ENCODE measurements at regions not wholly inside any gene's neighbourhood (a gene's known extent, or its start where the extent isn't known, plus 50 kb on each side); places are given as distances from the start of the nearest gene placed in this dataset.
"Not testable (repeated sequence)": the region's sequence is repeated elsewhere in the genome, so short reads cannot be mapped to it uniquely, and the experiment has no call there.

DNA sequence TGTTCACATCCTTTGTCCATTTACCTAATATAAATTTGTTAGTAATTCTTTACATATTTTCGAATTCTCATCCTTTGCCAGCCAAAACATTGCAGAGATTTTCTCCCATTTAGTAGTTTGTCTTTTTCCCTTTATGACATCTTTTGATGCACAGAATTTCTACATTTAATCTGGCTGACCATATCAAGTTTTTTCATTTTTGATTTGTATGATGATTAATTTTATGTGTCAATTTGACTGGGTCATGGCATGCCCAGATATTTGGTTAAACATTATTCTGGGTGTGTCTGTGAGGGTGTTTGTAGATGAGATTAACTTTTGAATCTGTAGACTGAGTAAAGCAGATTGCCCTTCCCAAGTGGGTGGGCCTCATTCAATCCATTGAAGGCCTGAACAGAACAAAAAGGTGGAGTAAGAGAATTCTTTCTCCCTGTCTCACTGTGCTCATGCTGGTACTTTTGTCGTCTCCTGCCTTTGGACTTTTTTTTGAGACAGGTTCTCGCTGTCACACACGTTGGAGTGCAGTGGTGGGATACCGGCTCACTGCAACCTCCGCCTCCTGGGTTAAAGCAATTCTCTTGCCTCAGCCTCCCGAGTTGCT lies 72.1 kb upstream of the EPB41L1 start:
- Histone ChIP-seq H3K9me3 (no peaks in the 10 kb centered on the region), H3K4me3 (no peak overlapping the region), H3K4me1 (no peaks in the 10 kb centered on the region), H3K27ac (no peak overlapping the region), H3K36me3 (no peaks in the 10 kb centered on the region), H3K27me3 (no peaks in the 10 kb centered on the region)
- intact Hi-C loops (cut with DNase I) = no loop called here
- no peak for DNase-seq (ENCODE audit: low spot score in 2 of 2)
- TF ChIP-seq, protein P1, sequence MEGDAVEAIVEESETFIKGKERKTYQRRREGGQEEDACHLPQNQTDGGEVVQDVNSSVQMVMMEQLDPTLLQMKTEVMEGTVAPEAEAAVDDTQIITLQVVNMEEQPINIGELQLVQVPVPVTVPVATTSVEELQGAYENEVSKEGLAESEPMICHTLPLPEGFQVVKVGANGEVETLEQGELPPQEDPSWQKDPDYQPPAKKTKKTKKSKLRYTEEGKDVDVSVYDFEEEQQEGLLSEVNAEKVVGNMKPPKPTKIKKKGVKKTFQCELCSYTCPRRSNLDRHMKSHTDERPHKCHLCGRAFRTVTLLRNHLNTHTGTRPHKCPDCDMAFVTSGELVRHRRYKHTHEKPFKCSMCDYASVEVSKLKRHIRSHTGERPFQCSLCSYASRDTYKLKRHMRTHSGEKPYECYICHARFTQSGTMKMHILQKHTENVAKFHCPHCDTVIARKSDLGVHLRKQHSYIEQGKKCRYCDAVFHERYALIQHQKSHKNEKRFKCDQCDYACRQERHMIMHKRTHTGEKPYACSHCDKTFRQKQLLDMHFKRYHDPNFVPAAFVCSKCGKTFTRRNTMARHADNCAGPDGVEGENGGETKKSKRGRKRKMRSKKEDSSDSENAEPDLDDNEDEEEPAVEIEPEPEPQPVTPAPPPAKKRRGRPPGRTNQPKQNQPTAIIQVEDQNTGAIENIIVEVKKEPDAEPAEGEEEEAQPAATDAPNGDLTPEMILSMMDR (IDR thresholded peaks at IDR 0.05) = no peak

DNA sequence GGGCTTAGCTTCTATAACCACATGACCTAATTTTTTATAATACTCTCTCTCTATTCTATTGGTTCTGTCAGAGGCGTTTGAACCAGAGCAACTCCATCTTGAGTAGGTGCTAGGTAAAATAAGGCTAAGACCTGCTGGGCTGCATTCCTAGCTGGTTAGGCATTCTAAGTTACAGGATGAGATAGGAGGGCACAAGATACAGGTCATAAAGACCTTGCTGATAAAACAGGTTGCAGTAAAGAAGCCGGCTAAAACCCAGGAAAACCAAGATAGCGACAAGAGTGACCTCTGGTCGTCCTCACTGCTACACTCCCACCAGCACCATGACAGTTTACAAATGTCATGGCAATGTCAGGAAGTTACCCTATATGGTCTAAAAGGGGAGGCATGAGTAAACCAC lies 71.3 kb upstream of the EPB41L1 start:
- intact Hi-C loops (cut with DNase I); DNase-seq (ENCODE audit: low spot score in 2 of 2); H3K27me3 ChIP-seq: not testable (repeated sequence)

DNA sequence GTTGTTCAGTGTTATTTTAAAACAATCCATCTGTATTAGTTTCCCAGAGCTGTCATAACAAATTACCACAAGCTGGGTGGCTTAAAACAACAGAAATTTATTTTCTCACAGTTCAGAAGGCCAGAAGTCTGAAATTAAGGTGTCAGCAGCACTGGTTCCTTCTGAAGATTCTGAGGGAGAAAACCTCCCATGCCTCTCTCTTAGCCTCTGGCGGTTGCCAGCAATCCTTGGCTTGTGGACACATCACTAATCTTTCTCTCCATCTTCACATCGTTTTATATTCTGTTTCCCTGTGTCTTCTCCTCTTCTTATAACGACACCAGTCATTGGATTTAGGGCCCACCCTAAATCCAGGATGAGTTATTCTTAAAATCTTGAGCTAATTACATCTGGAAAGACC lies 70.2 kb upstream of the EPB41L1 start:
- DNase-seq (ENCODE audit: low spot score in 2 of 2) = no peak

More for the DNA sequence above, 71.3 kb upstream of the EPB41L1 start:
- H3K4me1 ChIP-seq, H3K9me3 ChIP-seq, H3K4me3 ChIP-seq, H3K27ac ChIP-seq, H3K36me3 ChIP-seq: not testable (repeated sequence)

DNA sequence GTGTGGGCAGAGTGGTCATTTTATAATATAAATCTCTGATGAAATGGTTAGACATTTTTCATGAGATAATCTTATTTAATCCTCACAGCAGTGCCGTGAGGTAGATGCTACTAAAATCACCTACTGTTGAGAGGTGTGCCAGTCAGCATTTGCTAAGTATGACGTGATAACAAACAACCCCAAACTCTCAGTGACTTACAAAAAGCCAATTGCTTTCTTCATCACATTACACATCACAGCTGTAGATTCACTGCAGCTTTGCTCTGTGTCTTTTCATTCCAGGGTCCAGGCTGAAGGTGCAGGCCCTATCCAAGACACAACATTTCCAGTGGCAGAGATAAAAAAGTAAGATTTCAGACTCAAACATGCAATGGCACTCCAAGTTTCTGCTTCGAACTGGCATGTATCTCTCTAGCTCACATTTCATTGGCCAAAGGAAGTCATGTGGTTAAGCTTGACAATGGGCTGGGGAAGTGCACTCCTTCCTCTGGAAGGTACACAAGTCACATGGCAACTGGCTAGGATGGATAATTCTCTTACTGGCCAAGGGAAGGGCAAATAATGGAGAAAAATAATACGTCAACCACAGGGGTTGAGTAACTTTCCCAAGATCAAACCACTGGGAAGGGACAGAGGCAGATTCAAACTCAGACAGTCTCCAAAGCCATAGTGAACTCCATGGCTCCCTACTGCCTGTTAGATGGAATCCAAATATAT lies 69.5 kb upstream of the EPB41L1 start:
- no peak overlapping the region for H3K27ac ChIP-seq

More for the DNA sequence above, 70.2 kb upstream of the EPB41L1 start:
- Histone ChIP-seq H3K27ac (no peak overlapping the region), H3K4me1 (no peaks in the 10 kb centered on the region), H3K9me3 (no peaks in the 10 kb centered on the region), H3K4me3 (no peak overlapping the region), H3K27me3 (no peaks in the 10 kb centered on the region), H3K36me3 (no peaks in the 10 kb centered on the region)
- intact Hi-C loops (cut with DNase I) = no loop called here
- TF ChIP-seq, protein P1 (IDR thresholded peaks at IDR 0.05) = no peak

DNA sequence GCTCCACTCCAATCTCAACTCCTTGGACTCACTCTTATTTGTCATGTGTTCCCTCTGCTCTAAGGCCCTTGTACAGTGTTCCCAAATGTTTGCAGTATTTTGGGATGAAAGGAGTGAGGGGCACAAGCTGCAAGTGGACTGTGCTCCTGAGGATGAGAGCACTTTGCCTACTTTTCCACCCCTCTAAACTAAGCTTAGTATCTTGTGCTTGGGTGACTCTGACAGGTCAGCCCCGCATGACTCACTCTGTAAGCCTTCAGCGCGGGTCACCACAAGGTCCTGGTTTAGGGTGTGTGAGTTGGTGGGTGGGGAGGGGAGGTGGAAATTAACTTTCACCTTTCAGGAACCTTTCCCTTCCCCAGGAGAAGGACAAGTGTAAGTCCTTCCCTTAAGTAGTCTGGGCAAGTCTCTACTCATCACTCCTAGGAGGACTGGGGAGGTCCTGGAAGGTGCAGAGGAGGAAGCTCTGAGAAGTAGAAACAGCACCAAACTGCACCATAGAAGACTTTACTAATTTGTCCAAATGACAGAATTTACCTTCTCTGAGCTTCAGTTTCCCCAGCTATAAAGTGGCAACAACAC lies 68.8 kb upstream of the EPB41L1 start:
- Histone ChIP-seq H3K4me3 (no peak overlapping the region), H3K27ac (no peak overlapping the region), H3K27me3 (no peaks in the 10 kb centered on the region), H3K36me3 (no peaks in the 10 kb centered on the region), H3K9me3 (no peaks in the 10 kb centered on the region), H3K4me1 (no peaks in the 10 kb centered on the region)
- no peak for DNase-seq (ENCODE audit: low spot score in 2 of 2)
- intact Hi-C loops (cut with DNase I) = no loop called here
- TF ChIP-seq, protein P1 (IDR thresholded peaks at IDR 0.05) = no peak

More for the DNA sequence above, 69.5 kb upstream of the EPB41L1 start:
- intact Hi-C loops (cut with DNase I) = no loop called here
- TF ChIP-seq, protein P1 (IDR thresholded peaks at IDR 0.05) = no peak
- Histone ChIP-seq H3K9me3 (no peaks in the 10 kb centered on the region), H3K4me1 (no peaks in the 10 kb centered on the region), H3K4me3 (no peak overlapping the region), H3K27me3 (no peaks in the 10 kb centered on the region), H3K36me3 (no peaks in the 10 kb centered on the region)
- no peak for DNase-seq (ENCODE audit: low spot score in 2 of 2)

DNA sequence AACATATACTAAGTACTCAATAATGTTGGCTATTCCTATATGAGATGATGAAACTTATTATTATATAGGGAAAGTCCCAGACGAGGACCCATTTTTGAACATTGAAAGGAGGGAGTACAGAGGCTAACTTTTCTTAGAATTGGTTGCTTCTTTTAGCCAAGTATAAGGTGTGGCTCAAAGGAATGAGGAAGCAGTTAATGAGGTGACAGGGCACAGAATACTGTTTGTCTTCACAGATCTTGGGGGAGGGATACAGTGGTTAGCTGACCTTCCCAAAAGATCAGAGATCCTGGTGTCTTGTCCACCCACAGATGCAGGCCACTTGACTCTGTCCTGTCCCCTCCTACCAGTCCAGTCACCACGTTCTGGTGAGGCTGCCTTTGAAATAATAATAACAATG lies 67.8 kb upstream of the EPB41L1 start:
- TF ChIP-seq, protein P1 (IDR thresholded peaks at IDR 0.05) = no peak
- intact Hi-C loops (cut with DNase I) = no loop called here
- H3K4me1 ChIP-seq = no peaks in the 10 kb centered on the region
- H3K27me3 ChIP-seq = no peaks in the 10 kb centered on the region
- H3K4me3 ChIP-seq = no peak overlapping the region
- no peaks in the 10 kb centered on the region for H3K9me3 ChIP-seq
- no peak overlapping the region for H3K27ac ChIP-seq
- no peaks in the 10 kb centered on the region for H3K36me3 ChIP-seq
- DNase-seq (ENCODE audit: low spot score in 2 of 2) = no peak
